ENCODE measurements at regions not wholly inside any gene's neighbourhood (a gene's known extent, or its start where the extent isn't known, plus 50 kb on each side); places are given as distances from the start of the nearest gene placed in this dataset.

- TF ChIP-seq CTCF (IDR thresholded peaks at IDR 0.05; ENCODE audit: low read depth, low read length): no peak
- H3K4me1 ChIP-seq (ENCODE audit: low read depth): no peaks in the 10 kb centered on the region
- no peaks in the 10 kb centered on the region for H3K9me3 ChIP-seq (ENCODE audit: low read depth)
- peaks cover 3% of the 10 kb centered on the region for H3K36me3 ChIP-seq
- DNase-seq (ENCODE audit: low read depth in 1 of 2, low spot score in 1 of 2): no peak
- H3K4me3 ChIP-seq: no peak overlapping the region
- no peaks in the 10 kb centered on the region for H3K27me3 ChIP-seq
- H3K27ac ChIP-seq: peak overlapping the region; percentile 61
Measured at GRCh38 chr4:30946288-30946687, 226.1 kb downstream of the PCDH7 start.

DNA sequence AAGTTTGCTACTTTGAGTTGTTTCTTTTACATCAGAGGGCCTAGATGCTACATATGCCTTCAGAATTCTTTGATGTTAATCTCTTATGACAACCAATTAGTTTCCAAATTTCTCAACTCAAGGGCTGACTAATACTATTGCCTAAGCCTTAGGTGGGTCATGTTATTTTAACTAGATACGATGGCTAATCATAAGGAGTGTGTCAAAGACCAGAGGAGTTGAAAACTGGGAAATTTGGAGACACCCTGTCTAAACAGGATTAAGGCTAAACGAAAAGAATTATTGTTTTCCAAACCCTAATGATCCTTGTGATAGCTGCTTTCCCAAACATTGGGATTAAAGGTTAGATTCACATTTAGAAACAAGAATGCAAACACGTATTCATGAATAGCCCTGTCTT, 228.5 kb downstream of the PCDH7 start:
- no peak overlapping the region for H3K27ac ChIP-seq
- peaks cover 3% of the 10 kb centered on the region for H3K36me3 ChIP-seq
- H3K9me3 ChIP-seq (ENCODE audit: low read depth): no peaks in the 10 kb centered on the region
- no peaks in the 10 kb centered on the region for H3K27me3 ChIP-seq
- H3K4me1 ChIP-seq (ENCODE audit: low read depth): peaks cover 16% of the 10 kb centered on the region
- peak in 1 of 2 donors; percentile 66 for DNase-seq (ENCODE audit: low read depth in 1 of 2, low spot score in 1 of 2)
- no peak for TF ChIP-seq CTCF (IDR thresholded peaks at IDR 0.05; ENCODE audit: low read depth, low read length)
- no peak overlapping the region for H3K4me3 ChIP-seq

GRCh38 chr4:30950737-30951136, 230.6 kb downstream of the PCDH7 start:
- Histone ChIP-seq H3K4me1 (ENCODE audit: low read depth) (peaks cover 30% of the 10 kb centered on the region), H3K27me3 (no peaks in the 10 kb centered on the region), H3K36me3 (peaks cover 3% of the 10 kb centered on the region), H3K9me3 (ENCODE audit: low read depth) (no peaks in the 10 kb centered on the region), H3K27ac (peak overlapping the region; percentile 49), H3K4me3 (no peak overlapping the region)
- TF ChIP-seq CTCF (IDR thresholded peaks at IDR 0.05; ENCODE audit: low read depth, low read length): no peak
- no peak for DNase-seq (ENCODE audit: low read depth in 1 of 2, low spot score in 1 of 2)

DNA sequence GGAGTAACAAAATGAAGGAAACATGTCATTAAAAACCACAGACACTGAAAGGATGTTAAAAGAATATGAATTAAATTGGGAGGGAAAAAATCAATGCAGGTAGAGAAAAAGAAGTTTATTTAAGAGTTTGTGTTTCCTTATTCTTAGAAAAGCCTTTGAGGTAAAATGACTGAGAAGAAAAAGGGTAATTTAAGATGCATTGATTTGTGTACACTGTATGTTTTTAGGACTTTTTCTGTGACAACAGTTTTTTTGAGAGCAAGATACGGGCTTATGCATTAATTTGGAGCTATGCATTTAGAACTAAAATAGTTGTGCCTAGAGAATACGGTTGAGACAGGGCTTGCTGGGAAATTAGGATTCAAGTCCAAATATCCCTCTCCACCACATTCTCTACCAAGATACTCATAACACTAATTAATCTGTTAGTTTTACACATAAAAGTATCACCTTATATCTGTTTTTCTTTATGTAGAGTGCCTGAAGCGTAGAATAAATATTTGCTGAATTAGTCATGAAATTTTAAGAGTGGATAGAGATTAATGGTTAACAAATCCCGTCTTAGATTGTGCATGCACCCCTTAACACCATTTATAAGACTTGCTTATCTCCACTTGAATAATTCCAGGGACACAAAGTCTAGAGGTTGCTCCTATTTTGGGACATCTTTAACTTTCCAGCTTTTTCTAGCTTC, 232.5 kb downstream of the PCDH7 start:
- no peak overlapping the region for H3K27ac ChIP-seq
- H3K4me1 ChIP-seq (ENCODE audit: low read depth): peaks cover 32% of the 10 kb centered on the region
- no peaks in the 10 kb centered on the region for H3K27me3 ChIP-seq
- DNase-seq (ENCODE audit: low read depth in 1 of 2, low spot score in 1 of 2): no peak
- no peak for TF ChIP-seq CTCF (IDR thresholded peaks at IDR 0.05; ENCODE audit: low read depth, low read length)
- H3K36me3 ChIP-seq: peaks cover 3% of the 10 kb centered on the region
- no peaks in the 10 kb centered on the region for H3K9me3 ChIP-seq (ENCODE audit: low read depth)
- H3K4me3 ChIP-seq: no peak overlapping the region

GRCh38 chr4:30953799-30954198, 233.6 kb downstream of the PCDH7 start:
- H3K27ac ChIP-seq: peak overlapping the region; percentile 52
- H3K4me3 ChIP-seq: no peak overlapping the region
- DNase-seq (ENCODE audit: low read depth in 1 of 2, low spot score in 1 of 2): no peak
- H3K4me1 ChIP-seq (ENCODE audit: low read depth): peaks cover 34% of the 10 kb centered on the region
- peaks cover 3% of the 10 kb centered on the region for H3K36me3 ChIP-seq
- no peaks in the 10 kb centered on the region for H3K9me3 ChIP-seq (ENCODE audit: low read depth)
- no peaks in the 10 kb centered on the region for H3K27me3 ChIP-seq
- TF ChIP-seq CTCF (IDR thresholded peaks at IDR 0.05; ENCODE audit: low read depth, low read length): no peak
